HUES48 (cell line): ENCODE measurements at regions not wholly inside any gene's neighbourhood (a gene's known extent, or its start where the extent isn't known, plus 50 kb on each side); places are given as distances from the start of the nearest gene placed in this dataset.
"Not testable (repeated sequence)": the region's sequence is repeated elsewhere in the genome, so short reads cannot be mapped to it uniquely, and the experiment has no call there.

Experiments
- H3K27ac ChIP-seq: one replicate; pipeline ENCODE4 v1.7.0; 2013; ENCODE audit warnings: low read depth, low read length, inconsistent platforms
- H3K27me3 ChIP-seq: 2 replicates; pipeline ENCODE4 v1.6.1; 2013; ENCODE audit warnings: mild to moderate bottlenecking, low read length; ENCODE audit not compliant: control insufficient read depth, insufficient read depth
- H3K36me3 ChIP-seq: 2 replicates; pipeline ENCODE4 v1.6.1; 2013; ENCODE audit warnings: low read length; ENCODE audit not compliant: control insufficient read depth, insufficient read depth
- H3K4me1 ChIP-seq: 2 replicates; pipeline ENCODE4 v1.6.1; 2013; ENCODE audit warnings: mild to moderate bottlenecking, low read length; ENCODE audit not compliant: control insufficient read depth, insufficient read depth
- H3K4me3 ChIP-seq: 2 replicates; pipeline ENCODE4 v1.5.1; 2013; ENCODE audit warnings: mild to moderate bottlenecking, low read depth, low read length
- H3K9ac ChIP-seq: 2 replicates; pipeline ENCODE4 v1.6.1; 2013; ENCODE audit warnings: mild to moderate bottlenecking, low read depth, low read length, moderate library complexity
- H3K9me3 ChIP-seq: 2 replicates; pipeline ENCODE4 v1.6.1; 2013; ENCODE audit warnings: low read length; ENCODE audit not compliant: control insufficient read depth, insufficient read depth

GRCh38 chr4:151484396-151485102 lies 75.6 kb downstream of the FHIP1A start:
- Histone ChIP-seq H3K4me3 (peak overlapping the region; percentile 50), H3K27ac (peak overlapping the region; percentile 91), H3K4me1 (peaks cover 82% of the 10 kb centered on the region), H3K27me3 (no peaks in the 10 kb centered on the region), H3K9ac (peak overlapping the region; percentile 65), H3K36me3 (no peaks in the 10 kb centered on the region), H3K9me3 (no peaks in the 10 kb centered on the region)

GRCh38 chr4:151485541-151486131 lies 76.7 kb downstream of the FHIP1A start:
- H3K9me3 ChIP-seq, result no peaks in the 10 kb centered on the region
- peaks cover 79% of the 10 kb centered on the region for H3K4me1 ChIP-seq
- H3K27ac ChIP-seq, result peak overlapping the region; percentile 91
- no peak overlapping the region for H3K4me3 ChIP-seq
- H3K36me3 ChIP-seq, result no peaks in the 10 kb centered on the region
- H3K9ac ChIP-seq, result peak overlapping the region; percentile 10; the same call in 1 of the 2 replicates
- H3K27me3 ChIP-seq, result no peaks in the 10 kb centered on the region

DNA sequence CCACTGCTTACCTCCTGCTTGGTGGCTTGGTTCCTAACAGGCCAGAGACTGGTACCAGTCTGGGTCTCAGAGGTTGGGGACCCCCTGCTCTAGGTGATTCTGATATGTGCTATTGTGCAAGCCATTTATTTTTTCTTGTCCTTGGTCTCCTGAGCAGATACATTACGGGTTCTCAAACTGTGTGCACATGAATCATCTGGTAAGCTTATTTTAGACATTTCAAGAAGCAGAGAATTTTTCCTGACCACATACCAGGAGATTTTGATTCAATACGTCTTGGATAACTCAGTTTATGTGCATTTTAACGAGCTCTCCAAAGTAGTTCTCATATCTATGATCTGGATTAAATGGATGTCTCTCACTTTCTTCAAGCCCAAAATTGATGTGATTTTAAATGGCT lies 77.2 kb downstream of the FHIP1A start:
- Histone ChIP-seq H3K9me3 (no peaks in the 10 kb centered on the region), H3K4me3 (no peak overlapping the region), H3K36me3 (no peaks in the 10 kb centered on the region), H3K9ac (peak overlapping the region; percentile 10; the same call in 1 of the 2 replicates), H3K27ac (peak overlapping the region; percentile 91), H3K27me3 (no peaks in the 10 kb centered on the region), H3K4me1 (peaks cover 73% of the 10 kb centered on the region)

GRCh38 chr4:151488968-151489367 lies 80.0 kb downstream of the FHIP1A start:
- H3K4me1 ChIP-seq, result peaks cover 45% of the 10 kb centered on the region
- H3K9ac ChIP-seq, result no peak overlapping the region; the same call in 1 of the 2 replicates
- no peaks in the 10 kb centered on the region for H3K27me3 ChIP-seq
- H3K27ac ChIP-seq, result peak overlapping the region; percentile 63
- H3K36me3 ChIP-seq, result no peaks in the 10 kb centered on the region
- H3K4me3 ChIP-seq, result no peak overlapping the region
- H3K9me3 ChIP-seq, result no peaks in the 10 kb centered on the region

DNA sequence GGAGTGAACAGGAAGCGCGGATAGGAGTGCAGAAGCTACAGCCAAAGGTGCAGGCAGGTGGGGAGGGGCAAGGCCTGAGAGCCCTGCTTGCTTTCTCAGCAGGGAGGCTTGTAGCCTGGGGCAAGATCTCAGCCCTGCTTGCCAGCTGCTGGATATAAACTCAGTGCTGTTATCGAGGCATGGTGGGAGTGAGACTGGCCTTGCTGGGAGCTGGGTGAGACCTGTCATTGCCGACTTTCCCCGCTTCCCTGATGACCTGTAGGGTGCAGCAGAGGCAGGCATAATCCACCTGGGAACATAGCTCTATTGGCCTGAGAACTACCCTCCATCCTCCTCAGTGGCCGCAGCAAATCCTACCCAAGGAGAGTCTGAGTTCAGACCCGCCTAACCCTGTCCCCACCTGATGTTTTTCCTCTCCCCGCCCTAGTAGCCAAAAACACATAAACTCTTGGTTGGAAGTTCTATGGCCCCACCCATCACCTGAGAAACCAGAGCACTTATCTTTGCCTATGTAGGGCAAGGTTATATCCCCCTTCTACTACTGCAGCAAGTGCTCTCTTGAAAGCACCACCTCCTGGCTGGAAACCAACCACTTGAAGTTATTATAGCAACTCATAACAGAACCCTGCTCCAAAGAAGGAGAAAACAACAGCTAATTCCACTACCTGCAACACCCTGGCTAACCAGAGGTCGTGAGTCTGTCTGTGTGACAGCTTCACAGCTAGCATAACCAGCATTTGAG lies 80.7 kb downstream of the FHIP1A start:
- peak overlapping the region; percentile 63 for H3K27ac ChIP-seq
- no peaks in the 10 kb centered on the region for H3K27me3 ChIP-seq
- no peaks in the 10 kb centered on the region for H3K9me3 ChIP-seq
- H3K4me1 ChIP-seq, result peaks cover 39% of the 10 kb centered on the region
- H3K9ac ChIP-seq, result no peak overlapping the region
- no peak overlapping the region for H3K4me3 ChIP-seq
- H3K36me3 ChIP-seq, result no peaks in the 10 kb centered on the region

GRCh38 chr4:151495612-151496011 lies 86.6 kb downstream of the FHIP1A start:
- not testable (repeated sequence) for H3K36me3 ChIP-seq, H3K27ac ChIP-seq, H3K9me3 ChIP-seq, H3K4me1 ChIP-seq, H3K4me3 ChIP-seq, H3K27me3 ChIP-seq, H3K9ac ChIP-seq

DNA sequence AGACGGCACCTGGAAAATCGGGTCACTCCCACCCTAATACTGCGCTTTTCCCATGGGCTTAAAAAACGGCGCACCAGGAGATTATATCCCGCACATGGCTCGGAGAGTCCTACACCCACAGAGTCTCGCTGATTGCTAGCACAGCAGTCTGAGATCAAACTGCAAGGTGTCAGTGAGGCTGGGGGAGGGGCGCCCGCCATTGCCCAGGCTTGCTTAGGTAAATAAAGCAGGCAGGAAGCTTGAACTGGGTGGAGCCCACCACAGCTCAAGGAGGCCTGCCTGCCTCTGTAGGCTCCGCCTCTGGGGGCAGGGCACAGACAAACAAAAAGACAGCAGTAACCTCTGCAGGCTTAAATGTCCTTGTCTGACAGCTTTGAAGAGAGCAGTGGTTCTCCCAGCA lies 102.6 kb downstream of the FHIP1A start:
- not testable (repeated sequence) for H3K27ac ChIP-seq, H3K4me3 ChIP-seq, H3K4me1 ChIP-seq, H3K36me3 ChIP-seq, H3K9ac ChIP-seq, H3K27me3 ChIP-seq
- peaks cover 17% of the 10 kb centered on the region; the same call in 1 of the 2 replicates for H3K9me3 ChIP-seq

DNA sequence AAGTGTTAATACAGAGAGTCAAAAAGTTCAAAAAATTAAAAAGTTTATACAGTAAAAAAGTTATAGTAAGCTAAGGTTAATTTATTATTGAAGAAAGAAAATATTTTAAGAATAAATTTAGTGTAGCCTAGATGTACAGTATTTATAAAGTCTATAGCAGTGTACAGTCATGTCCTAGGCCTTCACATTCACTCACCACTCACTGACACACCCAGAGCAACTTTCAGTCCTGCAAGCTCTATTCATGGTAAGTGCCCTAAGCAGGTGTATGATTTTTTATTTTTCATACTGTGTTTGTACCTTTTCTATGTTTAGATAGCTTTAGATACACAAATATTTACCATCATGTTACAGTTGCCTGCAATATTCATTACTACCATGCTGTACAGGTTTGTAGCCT lies 108.9 kb downstream of the FHIP1A start:
- no peaks in the 10 kb centered on the region for H3K27me3 ChIP-seq
- no peaks in the 10 kb centered on the region for H3K9me3 ChIP-seq
- H3K9ac ChIP-seq, result no peak overlapping the region
- H3K4me1 ChIP-seq, result peaks cover 4% of the 10 kb centered on the region
- no peak overlapping the region for H3K4me3 ChIP-seq
- H3K27ac ChIP-seq, result no peak overlapping the region
- H3K36me3 ChIP-seq, result no peaks in the 10 kb centered on the region

DNA sequence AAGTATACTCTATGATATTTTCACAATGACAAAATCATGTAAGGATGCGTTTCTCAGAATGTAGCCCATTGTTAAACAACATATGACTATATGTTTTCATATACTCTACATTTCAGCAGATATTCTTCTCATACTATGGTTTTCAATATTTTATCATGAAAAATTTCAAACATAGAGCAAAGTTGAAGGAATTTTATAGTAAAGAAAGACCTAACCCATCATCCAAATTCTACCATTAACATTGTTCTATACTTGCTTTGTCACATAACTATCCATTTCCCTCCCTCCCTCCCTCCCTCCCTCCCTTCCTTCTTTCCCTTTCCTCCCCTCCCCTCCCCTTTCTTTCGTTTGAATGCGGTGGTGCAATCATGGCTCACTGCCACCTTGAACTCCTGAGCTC lies 109.4 kb downstream of the FHIP1A start:
- Histone ChIP-seq H3K36me3 (no peaks in the 10 kb centered on the region), H3K9me3 (no peaks in the 10 kb centered on the region), H3K4me3 (no peak overlapping the region), H3K9ac (no peak overlapping the region), H3K27me3 (no peaks in the 10 kb centered on the region), H3K4me1 (peaks cover 6% of the 10 kb centered on the region), H3K27ac (no peak overlapping the region)

- Histone ChIP-seq H3K4me1 (peaks cover 13% of the 10 kb centered on the region), H3K9me3 (no peaks in the 10 kb centered on the region), H3K4me3 (no peak overlapping the region), H3K27ac (no peak overlapping the region), H3K27me3 (no peaks in the 10 kb centered on the region), H3K9ac (no peak overlapping the region), H3K36me3 (no peaks in the 10 kb centered on the region)
Observed at GRCh38 chr4:151519728-151520415, 110.9 kb downstream of the FHIP1A start.
